GM12875 (cell line): ENCODE measurements at regions not wholly inside any gene's neighbourhood (a gene's known extent, or its start where the extent isn't known, plus 50 kb on each side); places are given as distances from the start of the nearest gene placed in this dataset.

Experiments
- H3K4me3 ChIP-seq: one replicate; pipeline ENCODE4 v1.5.1; 2011; ENCODE audit warnings: low read depth, low read length, control low read depth
- TF ChIP-seq, protein P1 (sequence below): IDR thresholded peaks from 2 replicates; pipeline ENCODE4 v1.5.1; 2011; ENCODE audit warnings: low read depth, mild to moderate bottlenecking, control low read depth, inconsistent platforms, low read length, moderate library complexity, borderline replicate concordance; ENCODE audit not compliant: insufficient read depth

GRCh38 chr21:20728691-20729090 lies 269.5 kb upstream of the NCAM2 start:
- TF ChIP-seq, protein P1, sequence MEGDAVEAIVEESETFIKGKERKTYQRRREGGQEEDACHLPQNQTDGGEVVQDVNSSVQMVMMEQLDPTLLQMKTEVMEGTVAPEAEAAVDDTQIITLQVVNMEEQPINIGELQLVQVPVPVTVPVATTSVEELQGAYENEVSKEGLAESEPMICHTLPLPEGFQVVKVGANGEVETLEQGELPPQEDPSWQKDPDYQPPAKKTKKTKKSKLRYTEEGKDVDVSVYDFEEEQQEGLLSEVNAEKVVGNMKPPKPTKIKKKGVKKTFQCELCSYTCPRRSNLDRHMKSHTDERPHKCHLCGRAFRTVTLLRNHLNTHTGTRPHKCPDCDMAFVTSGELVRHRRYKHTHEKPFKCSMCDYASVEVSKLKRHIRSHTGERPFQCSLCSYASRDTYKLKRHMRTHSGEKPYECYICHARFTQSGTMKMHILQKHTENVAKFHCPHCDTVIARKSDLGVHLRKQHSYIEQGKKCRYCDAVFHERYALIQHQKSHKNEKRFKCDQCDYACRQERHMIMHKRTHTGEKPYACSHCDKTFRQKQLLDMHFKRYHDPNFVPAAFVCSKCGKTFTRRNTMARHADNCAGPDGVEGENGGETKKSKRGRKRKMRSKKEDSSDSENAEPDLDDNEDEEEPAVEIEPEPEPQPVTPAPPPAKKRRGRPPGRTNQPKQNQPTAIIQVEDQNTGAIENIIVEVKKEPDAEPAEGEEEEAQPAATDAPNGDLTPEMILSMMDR: no peak
- no peak overlapping the region for H3K4me3 ChIP-seq

- H3K4me3 ChIP-seq: no peak overlapping the region
- TF ChIP-seq, protein P1: no peak
These were observed 268.8 kb upstream of the NCAM2 start for GRCh38 chr21:20729376-20729775.

DNA sequence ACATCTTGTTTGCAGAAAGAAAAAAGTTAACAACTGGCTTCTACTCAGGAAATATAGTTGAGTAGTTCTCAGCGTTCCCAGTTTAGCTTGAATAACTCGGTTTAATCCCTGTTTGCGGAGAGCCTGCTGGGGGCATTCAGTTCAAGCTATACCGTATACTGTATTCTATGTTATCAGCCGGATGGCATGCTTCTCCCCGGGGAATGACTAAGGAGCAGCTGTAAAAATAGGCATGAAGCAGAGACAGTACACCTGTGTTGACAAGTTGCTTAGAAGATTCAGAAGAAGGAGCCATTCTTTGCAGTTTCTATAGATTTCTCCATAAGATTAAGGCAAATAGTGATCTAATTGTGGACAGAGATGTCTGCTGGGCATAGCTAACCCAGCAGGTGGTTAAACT lies 267.8 kb upstream of the NCAM2 start:
- TF ChIP-seq, protein P1: no peak
- no peak overlapping the region for H3K4me3 ChIP-seq

DNA sequence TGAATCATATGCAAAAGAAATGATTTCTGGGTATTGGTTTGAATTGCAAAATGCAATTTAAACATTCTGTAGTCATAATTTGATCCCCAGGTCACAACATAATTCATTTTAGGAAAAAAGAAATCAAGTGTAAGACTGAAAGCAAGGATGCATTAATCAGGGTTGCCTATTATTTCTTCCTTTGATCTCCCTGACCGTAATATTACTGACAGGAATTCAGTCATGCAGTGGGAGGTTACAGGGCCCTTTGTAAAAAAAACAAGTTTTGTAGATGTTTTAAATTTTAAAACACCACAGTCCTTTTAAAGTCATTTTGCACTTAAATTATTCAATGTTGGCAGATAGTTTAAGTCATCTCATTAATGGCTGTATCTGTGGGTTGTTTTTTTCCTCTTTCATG lies 263.0 kb upstream of the NCAM2 start:
- TF ChIP-seq, protein P1: no peak
- H3K4me3 ChIP-seq: no peak overlapping the region

DNA sequence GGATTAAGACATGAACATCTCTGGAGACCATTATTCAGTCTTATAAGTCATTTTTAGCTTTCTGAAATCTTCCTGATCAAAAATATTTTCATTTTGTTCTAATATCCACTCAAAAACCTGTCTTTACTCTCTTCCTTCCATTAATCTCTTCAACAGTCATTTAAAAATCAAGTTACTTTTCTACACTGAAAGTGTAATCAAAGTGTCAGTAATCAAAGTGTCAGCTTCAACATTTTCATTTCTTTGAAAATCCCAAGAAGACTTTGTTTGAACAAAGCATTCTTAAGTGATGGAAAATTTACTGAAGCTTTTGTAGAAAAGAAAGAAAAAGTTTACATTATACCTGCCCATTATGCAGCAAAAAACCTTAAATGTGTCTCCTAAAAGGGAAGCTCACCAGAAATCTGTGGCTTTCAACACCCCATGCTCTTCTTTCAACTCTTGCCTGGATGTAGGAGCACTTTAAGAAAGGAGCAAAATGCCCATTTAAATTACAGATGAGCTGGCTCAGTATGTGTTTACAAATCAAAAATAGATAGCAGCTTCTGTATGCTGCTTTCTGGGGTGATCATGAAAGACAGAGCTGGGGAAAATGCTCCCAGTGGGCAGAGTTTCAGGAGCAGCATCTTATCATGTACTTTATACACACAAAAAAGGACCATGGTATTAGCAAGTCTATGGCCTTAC lies 260.8 kb upstream of the NCAM2 start:
- TF ChIP-seq, protein P1: no peak
- H3K4me3 ChIP-seq: no peak overlapping the region

GRCh38 chr21:20739421-20739820 lies 258.8 kb upstream of the NCAM2 start:
- no peak overlapping the region for H3K4me3 ChIP-seq
- TF ChIP-seq, protein P1: no peak

DNA sequence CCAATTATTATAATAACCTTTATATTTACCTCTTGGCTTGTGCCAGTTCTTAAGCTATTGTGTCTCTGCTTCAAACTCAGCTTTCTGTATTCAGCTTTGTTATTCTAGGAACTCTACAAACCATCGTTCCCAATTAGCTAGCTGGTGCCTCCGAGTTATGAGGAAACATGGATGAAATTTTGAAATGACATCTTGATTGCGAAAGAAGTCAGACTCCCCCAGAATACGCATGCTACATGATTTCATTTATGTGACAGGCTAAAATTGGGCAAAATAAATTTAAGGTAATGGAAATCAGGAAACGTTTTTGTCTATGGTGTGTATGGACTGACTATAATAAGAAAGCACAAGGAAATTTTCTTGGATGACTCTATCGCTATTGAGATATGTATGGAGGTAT lies 256.8 kb upstream of the NCAM2 start:
- TF ChIP-seq, protein P1: no peak
- no peak overlapping the region for H3K4me3 ChIP-seq
